ENCODE measurements at regions not wholly inside any gene's neighbourhood (a gene's known extent, or its start where the extent isn't known, plus 50 kb on each side); places are given as distances from the start of the nearest gene placed in this dataset.

DNA sequence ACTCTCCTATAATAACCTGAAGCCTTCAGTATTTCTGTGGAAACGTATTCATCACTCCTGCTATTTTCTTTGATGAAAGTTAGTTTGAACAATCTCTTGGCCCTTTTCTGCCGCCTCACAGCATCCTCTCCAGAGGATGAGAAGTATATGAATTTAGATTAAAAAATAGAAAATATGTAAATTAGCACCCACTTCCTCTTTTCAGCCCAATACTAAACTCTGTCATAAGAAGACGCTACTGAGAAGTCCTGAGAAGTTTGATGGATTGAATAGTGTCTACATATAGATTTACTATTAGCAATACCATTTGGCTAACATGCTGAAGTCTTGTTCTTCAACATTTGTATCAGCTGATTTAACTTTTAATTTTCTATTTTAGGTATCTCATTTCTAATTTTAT, 526.4 kb upstream of the SPHKAP start:
- TF ChIP-seq, protein P1, sequence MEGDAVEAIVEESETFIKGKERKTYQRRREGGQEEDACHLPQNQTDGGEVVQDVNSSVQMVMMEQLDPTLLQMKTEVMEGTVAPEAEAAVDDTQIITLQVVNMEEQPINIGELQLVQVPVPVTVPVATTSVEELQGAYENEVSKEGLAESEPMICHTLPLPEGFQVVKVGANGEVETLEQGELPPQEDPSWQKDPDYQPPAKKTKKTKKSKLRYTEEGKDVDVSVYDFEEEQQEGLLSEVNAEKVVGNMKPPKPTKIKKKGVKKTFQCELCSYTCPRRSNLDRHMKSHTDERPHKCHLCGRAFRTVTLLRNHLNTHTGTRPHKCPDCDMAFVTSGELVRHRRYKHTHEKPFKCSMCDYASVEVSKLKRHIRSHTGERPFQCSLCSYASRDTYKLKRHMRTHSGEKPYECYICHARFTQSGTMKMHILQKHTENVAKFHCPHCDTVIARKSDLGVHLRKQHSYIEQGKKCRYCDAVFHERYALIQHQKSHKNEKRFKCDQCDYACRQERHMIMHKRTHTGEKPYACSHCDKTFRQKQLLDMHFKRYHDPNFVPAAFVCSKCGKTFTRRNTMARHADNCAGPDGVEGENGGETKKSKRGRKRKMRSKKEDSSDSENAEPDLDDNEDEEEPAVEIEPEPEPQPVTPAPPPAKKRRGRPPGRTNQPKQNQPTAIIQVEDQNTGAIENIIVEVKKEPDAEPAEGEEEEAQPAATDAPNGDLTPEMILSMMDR (CRISPR knock-in tag; IDR thresholded peaks at IDR 0.05) = no peak
- TF ChIP-seq ZNF253 (CRISPR knock-in tag; IDR thresholded peaks at IDR 0.05; ENCODE audit: borderline replicate concordance) = no peak
- no peak for TF ChIP-seq ZBTB34 (CRISPR knock-in tag; IDR thresholded peaks at IDR 0.05)
- TF ChIP-seq REL (CRISPR knock-in tag; conservative IDR thresholded peaks at IDR 0.05) = no peak
- no peak for TF ChIP-seq POLR2A (IDR thresholded peaks at IDR 0.05; ENCODE audit: insufficient read depth in 1 of 2, low read depth in 2 of 2, low read length in 2 of 2)

Measured in HepG2 (cell line).